ENCODE measurements at regions not wholly inside any gene's neighbourhood (a gene's known extent, or its start where the extent isn't known, plus 50 kb on each side); places are given as distances from the start of the nearest gene placed in this dataset.
A peak's percentile ranks its signal among the peaks of the same experiment; 100 is the strongest.

DNA sequence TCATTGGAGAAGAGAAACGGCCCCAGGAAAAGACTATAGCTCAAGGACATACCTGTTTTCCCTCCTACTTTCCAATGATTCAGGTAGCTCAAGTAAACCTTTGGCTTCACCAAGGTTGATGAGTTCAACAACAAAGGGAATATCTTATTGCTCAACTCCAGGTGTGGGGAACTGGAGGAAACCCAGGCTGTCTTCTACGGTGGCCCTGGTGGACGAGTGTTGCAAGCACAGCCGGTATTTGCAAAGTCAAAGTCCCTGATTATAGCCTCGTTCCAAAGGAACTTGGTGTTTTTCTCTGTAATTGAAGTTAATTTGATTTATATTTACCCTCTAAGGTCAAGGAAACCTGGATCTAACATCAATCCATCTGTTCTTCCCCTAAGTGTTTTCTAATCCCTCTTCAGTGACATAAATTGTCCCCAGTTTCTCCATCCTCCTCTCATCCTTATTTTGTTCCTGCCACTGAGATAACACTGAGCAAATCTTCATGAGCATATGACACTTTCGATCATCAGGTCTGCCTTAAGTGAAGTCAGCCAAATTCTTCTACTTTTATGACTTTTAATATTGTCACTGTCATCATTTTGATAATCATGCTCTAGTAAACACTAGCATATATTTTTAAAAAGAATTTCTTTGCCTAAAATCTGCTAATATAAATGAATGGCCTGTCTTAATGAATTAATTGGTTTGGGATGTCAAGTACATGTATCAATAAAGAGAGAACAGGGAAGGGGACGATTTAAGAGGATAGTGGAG, 174.6 kb upstream of the TBX3 start:
- Mint-ChIP-seq H3K4me1 (ENCODE audit: unreplicated experiment) (no peaks in the 10 kb centered on the region), H3K27me3 (ENCODE audit: unreplicated experiment) (peaks cover 4% of the 10 kb centered on the region), H3K36me3 (ENCODE audit: unreplicated experiment) (no peaks in the 10 kb centered on the region), H3K4me3 (ENCODE audit: unreplicated experiment) (no peak overlapping the region), H3K9me3 (ENCODE audit: unreplicated experiment) (peaks cover 9% of the 10 kb centered on the region), H3K27ac (ENCODE audit: unreplicated experiment) (no peak overlapping the region)
- TF ChIP-seq, protein P1, sequence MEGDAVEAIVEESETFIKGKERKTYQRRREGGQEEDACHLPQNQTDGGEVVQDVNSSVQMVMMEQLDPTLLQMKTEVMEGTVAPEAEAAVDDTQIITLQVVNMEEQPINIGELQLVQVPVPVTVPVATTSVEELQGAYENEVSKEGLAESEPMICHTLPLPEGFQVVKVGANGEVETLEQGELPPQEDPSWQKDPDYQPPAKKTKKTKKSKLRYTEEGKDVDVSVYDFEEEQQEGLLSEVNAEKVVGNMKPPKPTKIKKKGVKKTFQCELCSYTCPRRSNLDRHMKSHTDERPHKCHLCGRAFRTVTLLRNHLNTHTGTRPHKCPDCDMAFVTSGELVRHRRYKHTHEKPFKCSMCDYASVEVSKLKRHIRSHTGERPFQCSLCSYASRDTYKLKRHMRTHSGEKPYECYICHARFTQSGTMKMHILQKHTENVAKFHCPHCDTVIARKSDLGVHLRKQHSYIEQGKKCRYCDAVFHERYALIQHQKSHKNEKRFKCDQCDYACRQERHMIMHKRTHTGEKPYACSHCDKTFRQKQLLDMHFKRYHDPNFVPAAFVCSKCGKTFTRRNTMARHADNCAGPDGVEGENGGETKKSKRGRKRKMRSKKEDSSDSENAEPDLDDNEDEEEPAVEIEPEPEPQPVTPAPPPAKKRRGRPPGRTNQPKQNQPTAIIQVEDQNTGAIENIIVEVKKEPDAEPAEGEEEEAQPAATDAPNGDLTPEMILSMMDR (IDR thresholded peaks at IDR 0.05): peak; percentile 5
- no peak for DNase-seq (ENCODE audit: extremely low spot score, unreplicated experiment)

DNA sequence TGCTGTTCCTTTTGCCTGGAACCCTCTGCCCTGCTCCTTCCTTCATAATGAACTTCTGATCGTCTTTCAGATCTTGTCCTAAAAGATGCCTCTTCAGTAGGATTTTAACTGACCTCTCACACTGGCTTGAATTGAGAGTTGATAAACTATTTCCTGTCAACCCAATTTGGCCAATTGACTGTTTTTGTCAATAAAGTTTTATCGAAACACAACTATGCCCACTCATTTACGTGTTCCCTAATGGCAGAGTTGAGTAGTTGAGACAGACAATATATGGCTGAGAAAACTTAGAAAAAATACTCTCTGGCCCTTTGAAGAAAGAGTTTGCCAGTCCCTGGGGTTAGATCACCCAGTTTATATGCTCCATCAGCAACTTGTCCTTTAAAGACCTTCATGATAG, 171.7 kb upstream of the TBX3 start:
- H3K36me3 Mint-ChIP-seq (ENCODE audit: unreplicated experiment): no peaks in the 10 kb centered on the region

DNA sequence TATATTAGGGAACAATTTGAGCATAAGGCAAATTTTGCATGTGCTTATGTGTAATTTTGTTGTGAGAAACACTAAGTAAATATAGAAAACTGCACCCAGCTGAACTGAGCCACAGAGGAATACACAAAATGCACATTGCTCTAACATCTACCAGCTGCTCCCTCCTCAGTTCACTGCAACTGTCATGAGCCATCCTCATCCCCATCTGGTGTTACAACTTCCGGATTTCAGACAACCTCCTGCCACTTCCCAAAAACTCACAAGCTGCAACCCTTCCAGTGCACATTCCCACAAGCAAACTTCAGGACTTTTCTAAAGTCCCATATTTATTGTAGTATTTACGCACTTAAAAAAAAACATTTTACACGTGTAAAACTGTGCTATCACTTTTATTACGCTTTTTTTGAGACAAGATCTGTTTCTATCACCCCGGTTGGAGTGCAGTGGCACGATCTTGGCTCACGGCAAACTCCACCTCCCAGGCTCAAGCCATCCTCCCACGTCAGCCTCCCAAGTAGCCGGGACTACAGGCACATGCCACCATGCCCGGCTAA, 169.1 kb upstream of the TBX3 start:
- no peak overlapping the region for H3K27ac Mint-ChIP-seq (ENCODE audit: unreplicated experiment)

More for the DNA sequence above, 171.7 kb upstream of the TBX3 start:
- DNase-seq (ENCODE audit: extremely low spot score, unreplicated experiment): no peak
- Mint-ChIP-seq H3K9me3 (ENCODE audit: unreplicated experiment) (peaks cover 4% of the 10 kb centered on the region), H3K27ac (ENCODE audit: unreplicated experiment) (no peak overlapping the region), H3K4me3 (ENCODE audit: unreplicated experiment) (no peak overlapping the region), H3K27me3 (ENCODE audit: unreplicated experiment) (no peaks in the 10 kb centered on the region), H3K4me1 (ENCODE audit: unreplicated experiment) (no peaks in the 10 kb centered on the region)
- TF ChIP-seq, protein P1 (IDR thresholded peaks at IDR 0.05): no peak

DNA sequence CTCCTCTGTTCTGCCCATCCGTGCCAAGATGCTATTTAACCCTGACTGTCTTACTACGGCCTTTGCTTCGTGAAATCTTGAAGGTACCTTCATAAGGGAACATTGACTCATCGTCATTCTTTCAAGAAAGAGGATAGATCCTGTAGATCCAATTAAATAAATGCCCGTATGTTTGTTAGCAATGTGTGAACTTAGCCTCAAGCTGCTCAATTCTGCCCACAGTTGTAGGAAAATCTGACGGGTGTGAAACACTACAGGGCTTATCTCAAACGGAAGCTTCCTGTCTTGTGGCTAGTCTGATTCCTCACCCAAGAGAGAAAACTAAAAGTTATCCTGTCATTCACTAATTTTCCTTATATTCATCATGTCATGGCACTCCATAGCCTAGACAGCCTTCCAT, 168.0 kb upstream of the TBX3 start:
- DNase-seq (ENCODE audit: extremely low spot score, unreplicated experiment): no peak
- Mint-ChIP-seq H3K4me1 (ENCODE audit: unreplicated experiment) (peaks cover 8% of the 10 kb centered on the region), H3K27ac (ENCODE audit: unreplicated experiment) (no peak overlapping the region), H3K36me3 (ENCODE audit: unreplicated experiment) (no peaks in the 10 kb centered on the region), H3K4me3 (ENCODE audit: unreplicated experiment) (no peak overlapping the region), H3K9me3 (ENCODE audit: unreplicated experiment) (no peaks in the 10 kb centered on the region), H3K27me3 (ENCODE audit: unreplicated experiment) (no peaks in the 10 kb centered on the region)
- TF ChIP-seq, protein P1 (IDR thresholded peaks at IDR 0.05): no peak

More for the DNA sequence above, 169.1 kb upstream of the TBX3 start:
- no peaks in the 10 kb centered on the region for H3K9me3 Mint-ChIP-seq (ENCODE audit: unreplicated experiment)
- H3K27me3 Mint-ChIP-seq (ENCODE audit: unreplicated experiment): no peaks in the 10 kb centered on the region
- DNase-seq (ENCODE audit: extremely low spot score, unreplicated experiment): no peak
- H3K36me3 Mint-ChIP-seq (ENCODE audit: unreplicated experiment): no peaks in the 10 kb centered on the region
- TF ChIP-seq, protein P1 (IDR thresholded peaks at IDR 0.05): no peak
- H3K4me3 Mint-ChIP-seq (ENCODE audit: unreplicated experiment): no peak overlapping the region
- peaks cover 8% of the 10 kb centered on the region for H3K4me1 Mint-ChIP-seq (ENCODE audit: unreplicated experiment)

DNA sequence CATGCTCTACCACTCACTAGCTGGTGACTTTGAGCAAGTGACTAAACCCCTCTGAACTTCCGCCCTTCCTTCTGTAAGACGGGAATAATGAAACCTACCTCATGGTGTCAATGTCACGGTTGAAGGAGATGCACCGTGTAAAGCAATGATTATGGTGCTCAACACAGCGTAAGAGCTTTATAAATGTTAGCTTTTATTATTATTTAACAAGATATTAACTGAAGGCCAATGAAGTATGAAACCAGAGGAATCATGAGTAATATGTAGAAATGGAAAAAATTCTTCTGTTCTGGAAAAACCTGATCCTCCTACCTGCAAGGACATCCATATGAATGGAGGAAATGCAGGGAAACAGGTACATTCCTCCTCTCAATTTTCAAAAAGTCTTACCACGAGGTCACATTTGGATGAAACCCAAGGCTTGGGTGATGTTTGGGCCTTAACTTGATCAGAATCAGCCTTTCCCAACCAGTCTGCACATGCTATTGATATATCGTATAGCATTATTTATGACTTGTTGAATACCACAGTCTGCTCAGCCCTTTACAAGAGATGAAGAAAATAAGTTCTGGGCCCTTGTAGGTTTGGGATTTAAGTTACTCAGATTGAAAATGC, 166.8 kb upstream of the TBX3 start:
- peaks cover 8% of the 10 kb centered on the region for H3K4me1 Mint-ChIP-seq (ENCODE audit: unreplicated experiment)
- no peaks in the 10 kb centered on the region for H3K9me3 Mint-ChIP-seq (ENCODE audit: unreplicated experiment)
- DNase-seq (ENCODE audit: extremely low spot score, unreplicated experiment): no peak
- TF ChIP-seq, protein P1 (IDR thresholded peaks at IDR 0.05): no peak
- no peak overlapping the region for H3K27ac Mint-ChIP-seq (ENCODE audit: unreplicated experiment)
- no peak overlapping the region for H3K4me3 Mint-ChIP-seq (ENCODE audit: unreplicated experiment)
- H3K36me3 Mint-ChIP-seq (ENCODE audit: unreplicated experiment): no peaks in the 10 kb centered on the region
- no peaks in the 10 kb centered on the region for H3K27me3 Mint-ChIP-seq (ENCODE audit: unreplicated experiment)
